Stomach (tissue), 4 donors: ENCODE measurements at regions not wholly inside any gene's neighbourhood (a gene's known extent, or its start where the extent isn't known, plus 50 kb on each side); places are given as distances from the start of the nearest gene placed in this dataset.

Experiments
- POLR2A ChIP-seq, 4 donors: fragments of 450-650 bp; IDR thresholded peaks; one replicate each; pipeline ENCODE4 v1.6.1; 2016; ENCODE audit warnings: antibody characterized with exemption in 4 of 4, control low read depth in 2 of 4, mild to moderate bottlenecking in 1 of 4, moderate library complexity in 1 of 4
- POLR2AphosphoS5 ChIP-seq, 3 donors: sonication (generic); formaldehyde crosslinking; IDR thresholded peaks; one replicate each; pipeline ENCODE4 v1.6.1; 2016; ENCODE audit warnings: antibody characterized with exemption in 3 of 3
- TF ChIP-seq, protein P1 (sequence below), 7 experiments: fragments of 450-650 bp in 4 of 7; fragments of 200-600 bp in 3 of 7; sonication (generic) in 3 of 7; IDR thresholded peaks; one replicate each; pipeline ENCODE4 v1.5.1; 2016 to 2019; ENCODE audit warnings: antibody characterized with exemption in 7 of 7, control low read depth in 2 of 7, mild to moderate bottlenecking in 1 of 7

DNA sequence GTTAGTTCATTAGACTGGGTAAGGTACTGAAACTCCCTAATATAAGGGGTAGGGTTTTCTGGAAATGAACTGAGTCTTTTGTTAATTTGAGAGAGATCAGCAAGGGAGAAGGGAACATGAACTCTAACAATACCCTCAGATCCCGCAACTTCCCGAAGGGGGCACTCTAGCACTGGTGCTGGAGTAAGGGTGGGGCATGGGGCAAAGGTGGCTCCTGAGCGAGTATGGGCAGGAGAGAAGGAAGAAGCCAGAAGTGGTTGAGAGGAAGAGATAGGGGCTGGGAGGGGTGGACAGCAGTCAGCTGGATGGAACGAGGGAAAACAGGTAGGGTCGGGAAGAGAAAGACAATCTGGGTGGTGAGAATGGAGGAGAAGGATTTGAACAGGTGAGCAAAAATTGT, 183.2 kb upstream of the MAGEE2 start:
- TF ChIP-seq POLR2AphosphoS5 (IDR thresholded peaks at IDR 0.05) (no peak), POLR2A (IDR thresholded peaks at IDR 0.05) (no peak)
- TF ChIP-seq, protein P1, sequence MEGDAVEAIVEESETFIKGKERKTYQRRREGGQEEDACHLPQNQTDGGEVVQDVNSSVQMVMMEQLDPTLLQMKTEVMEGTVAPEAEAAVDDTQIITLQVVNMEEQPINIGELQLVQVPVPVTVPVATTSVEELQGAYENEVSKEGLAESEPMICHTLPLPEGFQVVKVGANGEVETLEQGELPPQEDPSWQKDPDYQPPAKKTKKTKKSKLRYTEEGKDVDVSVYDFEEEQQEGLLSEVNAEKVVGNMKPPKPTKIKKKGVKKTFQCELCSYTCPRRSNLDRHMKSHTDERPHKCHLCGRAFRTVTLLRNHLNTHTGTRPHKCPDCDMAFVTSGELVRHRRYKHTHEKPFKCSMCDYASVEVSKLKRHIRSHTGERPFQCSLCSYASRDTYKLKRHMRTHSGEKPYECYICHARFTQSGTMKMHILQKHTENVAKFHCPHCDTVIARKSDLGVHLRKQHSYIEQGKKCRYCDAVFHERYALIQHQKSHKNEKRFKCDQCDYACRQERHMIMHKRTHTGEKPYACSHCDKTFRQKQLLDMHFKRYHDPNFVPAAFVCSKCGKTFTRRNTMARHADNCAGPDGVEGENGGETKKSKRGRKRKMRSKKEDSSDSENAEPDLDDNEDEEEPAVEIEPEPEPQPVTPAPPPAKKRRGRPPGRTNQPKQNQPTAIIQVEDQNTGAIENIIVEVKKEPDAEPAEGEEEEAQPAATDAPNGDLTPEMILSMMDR (IDR thresholded peaks at IDR 0.05): peak in 2 of 7 experiments; percentile 12 to 14
